ENCODE measurements at regions not wholly inside any gene's neighbourhood (a gene's known extent, or its start where the extent isn't known, plus 50 kb on each side); places are given as distances from the start of the nearest gene placed in this dataset.

GRCh38 chr9:8078641-8079140, 279.1 kb upstream of the DMAC1 start:
- H3K27ac ChIP-seq (ENCODE audit: insufficient read depth, low read depth, low read length), result no peak overlapping the region
- no TSS peak for BruUV-seq (replicated peaks)
- H4K20me1 ChIP-seq (replicated peaks; ENCODE audit: control insufficient read depth, extremely low read depth, insufficient read depth, low read length), result no peaks in the 10 kb centered on the region
- H3K9me1 ChIP-seq (replicated peaks; ENCODE audit: control insufficient read depth, extremely low read depth, insufficient read depth, low read length), result no peaks in the 10 kb centered on the region
- no peak for DNase-seq (ENCODE audit: low read depth, low spot score)
- H3K27me3 ChIP-seq (ENCODE audit: control insufficient read depth in 2 of 2, insufficient read depth in 2 of 2, low read length in 2 of 2), result no peaks in the 10 kb centered on the region
- dilution Hi-C loops (cut with MboI; ENCODE audit: extremely low pct_ligation_motif_present, low sequenced_read_pairs), result no loop called here
- no peaks in the 10 kb centered on the region for H3K9me3 ChIP-seq (replicated peaks; ENCODE audit: control insufficient read depth, insufficient read depth, low read length)
- no peaks in the 10 kb centered on the region for H3K36me3 ChIP-seq (ENCODE audit: control insufficient read depth in 2 of 2, extremely low read depth in 1 of 2, insufficient read depth in 2 of 2, low read length in 2 of 2)
- no peaks in the 10 kb centered on the region for H3K4me1 ChIP-seq (ENCODE audit: control insufficient read depth, extremely low read depth, insufficient read depth, low read length)
- ChIA-PET CTCF (no interaction called here), POLR2A (no interaction called here)
- H3K79me2 ChIP-seq (ENCODE audit: control insufficient read depth, insufficient read depth, low read length), result no peaks in the 10 kb centered on the region
- no peak overlapping the region for H3K9ac ChIP-seq (replicated peaks; ENCODE audit: extremely low read depth, insufficient read depth, low read length)
- FAIRE-seq, result no peak
- H3K4me2 ChIP-seq (ENCODE audit: insufficient read depth, low read length), result no peak overlapping the region
- intact Hi-C loops (cut with micrococcal nuclease), result no loop called here
- H3K4me3 ChIP-seq (replicated peaks in 1 of 3; ENCODE audit: insufficient read depth in 1 of 3, low read depth in 1 of 3, low read length in 3 of 3), result no peak overlapping the region
- no peak overlapping the region for H2AFZ ChIP-seq (ENCODE audit: low read depth, low read length)
- TF ChIP-seq MYC (IDR thresholded peaks at IDR 0.05; ENCODE audit: low read depth, low read length) (no peak), JUN (IDR thresholded peaks at IDR 0.05; ENCODE audit: borderline replicate concordance, insufficient read depth, insufficient read length, low read depth) (no peak), POLR2A (IDR thresholded peaks at IDR 0.05; ENCODE audit: low read depth, low read length) (no peak), POLR2AphosphoS5 (IDR thresholded peaks at IDR 0.05; ENCODE audit: insufficient read depth, low read depth, low read length) (no peak), FOS (IDR thresholded peaks at IDR 0.05; ENCODE audit: borderline replicate concordance, insufficient read depth, low read length) (no peak), CTCF (IDR thresholded peaks at IDR 0.05; ENCODE audit: extremely low read depth in 1 of 2, insufficient read depth in 1 of 2, low read depth in 1 of 2, low read length in 2 of 2) (no peak), EZH2 (IDR thresholded peaks at IDR 0.05; ENCODE audit: borderline replicate concordance, low read depth, low read length, severe bottlenecking) (no peak), MAX (IDR thresholded peaks at IDR 0.05; ENCODE audit: insufficient read depth, insufficient read length) (no peak), GATA2 (IDR thresholded peaks at IDR 0.05; ENCODE audit: insufficient read depth, insufficient read length, low read depth, low read length) (no peak)

All from endothelial cell of umbilical vein (primary cell).